HEK293 (cell line): ENCODE measurements at regions not wholly inside any gene's neighbourhood (a gene's known extent, or its start where the extent isn't known, plus 50 kb on each side); places are given as distances from the start of the nearest gene placed in this dataset.

ENCODE experiments used
- CTCF ChIA-PET: fragments of 350-600 bp; formaldehyde crosslinking; extraction: SDS; loops from one replicate; lab custom pipeline; 2021; ENCODE audit warnings: antibody characterized with exemption; lab: Yijun Ruan, JAX
- POLR2A ChIA-PET: fragments of 300-600 bp; formaldehyde crosslinking; extraction: SDS; loops from one replicate; lab custom pipeline; 2020; ENCODE audit warnings: antibody characterized with exemption, inconsistent platforms; lab: Yijun Ruan, JAX
- H3K27ac ChIP-seq: fragments of 200-500 bp; sonication (Bioruptor generic); 2 replicates; pipeline ENCODE4 v1.5.1; 2014; ENCODE audit warnings: low read depth, low read length, control low read depth, inconsistent platforms; ENCODE audit errors: extremely low read depth
- H3K36me3 ChIP-seq, 2 experiments: fragments of 200-500 bp in 1 of 2; sonication (Bioruptor generic) in 1 of 2; 1 replicate in 1 of 2; 2 replicates in 1 of 2; pipeline ENCODE4 v1.5.1; 2014 to 2017; ENCODE audit warnings: inconsistent platforms in 2 of 2, low read length in 2 of 2; ENCODE audit not compliant: control insufficient read depth in 2 of 2, insufficient read depth in 1 of 2
- H3K4me1 ChIP-seq: fragments of 200-500 bp; sonication (Bioruptor generic); 2 replicates; pipeline ENCODE4 v1.5.1; 2014; ENCODE audit warnings: mild to moderate bottlenecking, low read length, inconsistent platforms; ENCODE audit not compliant: control insufficient read depth, insufficient read depth
- H3K4me3 ChIP-seq: 2 replicates; pipeline ENCODE4 v1.5.1; 2011; ENCODE audit warnings: low read depth, mild to moderate bottlenecking, control low read depth, low read length, moderate library complexity
- H3K9me3 ChIP-seq: fragments of 200-500 bp; sonication (Bioruptor generic); 2 replicates; pipeline ENCODE4 v1.5.1; 2014; ENCODE audit warnings: low read depth, low read length, inconsistent platforms; ENCODE audit not compliant: control insufficient read depth, insufficient read depth
- BCL11B ChIP-seq: fragments of 450-650 bp; formaldehyde crosslinking; IDR thresholded peaks from 2 replicates; pipeline ENCODE4 v1.5.1; 2016; ENCODE audit warnings: low read depth, missing biosample characterization, missing genetic modification characterization
- KLF8 ChIP-seq: fragments of 450-650 bp; formaldehyde crosslinking; IDR thresholded peaks from 2 replicates; pipeline ENCODE4 v1.5.1; 2016; ENCODE audit warnings: missing biosample characterization, missing genetic modification characterization
- OVOL3 ChIP-seq: fragments of 450-650 bp; formaldehyde crosslinking; IDR thresholded peaks from 2 replicates; pipeline ENCODE4 v1.5.1; 2016; ENCODE audit warnings: missing biosample characterization, missing genetic modification characterization
- PBX3 ChIP-seq: sonication (generic); formaldehyde crosslinking; IDR thresholded peaks from 2 replicates; pipeline ENCODE4 v1.8.1; 2022; ENCODE audit warnings: mild to moderate bottlenecking, moderate library complexity, missing genetic modification reagents
- PRDM2 ChIP-seq: fragments of 450-650 bp; formaldehyde crosslinking; IDR thresholded peaks from 2 replicates; pipeline ENCODE4 v1.5.1; 2016; ENCODE audit warnings: missing biosample characterization, missing genetic modification characterization, borderline replicate concordance
- PRDM6 ChIP-seq: fragments of 450-650 bp; formaldehyde crosslinking; IDR thresholded peaks from 2 replicates; pipeline ENCODE4 v1.5.1; 2017; ENCODE audit warnings: missing biosample characterization, missing genetic modification characterization
- TRIM28 ChIP-seq: IDR thresholded peaks from 2 replicates; pipeline ENCODE4 v1.6.1; 2011; ENCODE audit warnings: low read length, control low read depth, borderline replicate concordance
- TSHZ1 ChIP-seq: fragments of 450-650 bp; formaldehyde crosslinking; IDR thresholded peaks from 2 replicates; pipeline ENCODE4 v1.5.1; 2016; ENCODE audit warnings: missing biosample characterization, missing genetic modification characterization, borderline replicate concordance
- ZBTB11 ChIP-seq: fragments of 450-650 bp; formaldehyde crosslinking; conservative IDR thresholded peaks from 2 replicates; pipeline ENCODE4 v1.5.1; 2016; ENCODE audit warnings: low read depth, missing biosample characterization, missing genetic modification characterization
- ZFP41 ChIP-seq: fragments of 450-650 bp; formaldehyde crosslinking; IDR thresholded peaks from 2 replicates; pipeline ENCODE4 v1.5.1; 2016; ENCODE audit warnings: missing biosample characterization, missing genetic modification characterization, borderline replicate concordance
- ZNF121 ChIP-seq: fragments of 450-650 bp; formaldehyde crosslinking; IDR thresholded peaks from 2 replicates; pipeline ENCODE4 v1.5.1; 2016; ENCODE audit warnings: missing biosample characterization, missing genetic modification characterization
- ZNF416 ChIP-seq: fragments of 450-650 bp; formaldehyde crosslinking; IDR thresholded peaks from 2 replicates; pipeline ENCODE4 v1.5.1; 2016; ENCODE audit warnings: missing biosample characterization, missing genetic modification characterization
- ZNF501 ChIP-seq: fragments of 450-650 bp; formaldehyde crosslinking; IDR thresholded peaks from 2 replicates; pipeline ENCODE4 v1.5.1; 2016; ENCODE audit warnings: missing biosample characterization, missing genetic modification characterization
- ZNF530 ChIP-seq: fragments of 450-650 bp; formaldehyde crosslinking; IDR thresholded peaks from 2 replicates; pipeline ENCODE4 v1.5.1; 2016; ENCODE audit warnings: low read depth, missing biosample characterization, missing genetic modification characterization
- ZNF549 ChIP-seq: fragments of 450-650 bp; IDR thresholded peaks from 2 replicates; pipeline ENCODE4 v1.5.1; 2018; ENCODE audit warnings: missing biosample characterization, missing genetic modification characterization, mild to moderate bottlenecking, inconsistent platforms, moderate library complexity
- ZNF654 ChIP-seq: fragments of 450-650 bp; formaldehyde crosslinking; IDR thresholded peaks from 2 replicates; pipeline ENCODE4 v1.5.1; 2016; ENCODE audit warnings: low read depth, missing biosample characterization, missing genetic modification characterization
- ZSCAN16 ChIP-seq: fragments of 450-650 bp; formaldehyde crosslinking; IDR thresholded peaks from 2 replicates; pipeline ENCODE4 v1.5.1; 2016; ENCODE audit warnings: missing biosample characterization, missing genetic modification characterization
- ZSCAN23 ChIP-seq: fragments of 450-650 bp; formaldehyde crosslinking; IDR thresholded peaks from 2 replicates; pipeline ENCODE4 v1.5.1; 2016; ENCODE audit warnings: missing biosample characterization, missing genetic modification characterization

GRCh38 chr21:22062472-22063139 is 1064.4 kb downstream of the NCAM2 start (continued):
- TF ChIP-seq PRDM2 (tag by site-specific recombination) = no peak
- TF ChIP-seq BCL11B (tag by site-specific recombination) = no peak
- TF ChIP-seq PBX3 (CRISPR knock-in tag) = no peak
- no peak for TF ChIP-seq TSHZ1 (tag by site-specific recombination)
- no peak for TF ChIP-seq ZNF549
- no peak for TF ChIP-seq ZNF530 (tag by site-specific recombination)
- TF ChIP-seq ZNF654 = no peak
- TF ChIP-seq ZSCAN23 (tag by site-specific recombination) = no peak
- no peak for TF ChIP-seq ZFP41
- no peak for TF ChIP-seq TRIM28
- no peak for TF ChIP-seq OVOL3 (tag by site-specific recombination)
- TF ChIP-seq KLF8 (tag by site-specific recombination) = no peak

- CTCF ChIA-PET = no interaction called here
- POLR2A ChIA-PET = no interaction called here
- H3K27ac ChIP-seq = no peak overlapping the region
- no peaks in the 10 kb centered on the region for H3K36me3 ChIP-seq
- no peaks in the 10 kb centered on the region for H3K4me1 ChIP-seq
- no peak overlapping the region for H3K4me3 ChIP-seq
- no peaks in the 10 kb centered on the region; the same call in 1 of the 2 replicates for H3K9me3 ChIP-seq
- no peak for TF ChIP-seq ZSCAN16 (tag by site-specific recombination)
- no peak for TF ChIP-seq ZBTB11 (tag by site-specific recombination)
- TF ChIP-seq ZNF416 (tag by site-specific recombination) = no peak
- no peak for TF ChIP-seq ZNF501 (tag by site-specific recombination)
- no peak for TF ChIP-seq PRDM6 (tag by site-specific recombination)
- TF ChIP-seq ZNF121 = no peak
Observed at GRCh38 chr21:22063140-22063539, 1064.9 kb downstream of the NCAM2 start.
